B cell (primary cell): ENCODE measurements at regions not wholly inside any gene's neighbourhood (a gene's known extent, or its start where the extent isn't known, plus 50 kb on each side); places are given as distances from the start of the nearest gene placed in this dataset.

Source experiments
- CTCF ChIP-seq: fragments of 200-600 bp; IDR thresholded peaks from one replicate; pipeline ENCODE4 v1.8.0; 2022; ENCODE audit warnings: antibody characterized with exemption, mild to moderate bottlenecking
- EZH2 ChIP-seq: IDR thresholded peaks from 2 replicates; pipeline ENCODE4 v1.6.1; 2012; ENCODE audit warnings: borderline replicate concordance, low read depth, mild to moderate bottlenecking, moderate library complexity, low read length; ENCODE audit not compliant: insufficient read depth, poor library complexity, severe bottlenecking

GRCh38 chr4:27358269-27358668 is 497.6 kb downstream of the STIM2 start:
- no peak for TF ChIP-seq CTCF
- TF ChIP-seq EZH2 = no peak
